ENCODE measurements at regions not wholly inside any gene's neighbourhood (a gene's known extent, or its start where the extent isn't known, plus 50 kb on each side); places are given as distances from the start of the nearest gene placed in this dataset.

DNA sequence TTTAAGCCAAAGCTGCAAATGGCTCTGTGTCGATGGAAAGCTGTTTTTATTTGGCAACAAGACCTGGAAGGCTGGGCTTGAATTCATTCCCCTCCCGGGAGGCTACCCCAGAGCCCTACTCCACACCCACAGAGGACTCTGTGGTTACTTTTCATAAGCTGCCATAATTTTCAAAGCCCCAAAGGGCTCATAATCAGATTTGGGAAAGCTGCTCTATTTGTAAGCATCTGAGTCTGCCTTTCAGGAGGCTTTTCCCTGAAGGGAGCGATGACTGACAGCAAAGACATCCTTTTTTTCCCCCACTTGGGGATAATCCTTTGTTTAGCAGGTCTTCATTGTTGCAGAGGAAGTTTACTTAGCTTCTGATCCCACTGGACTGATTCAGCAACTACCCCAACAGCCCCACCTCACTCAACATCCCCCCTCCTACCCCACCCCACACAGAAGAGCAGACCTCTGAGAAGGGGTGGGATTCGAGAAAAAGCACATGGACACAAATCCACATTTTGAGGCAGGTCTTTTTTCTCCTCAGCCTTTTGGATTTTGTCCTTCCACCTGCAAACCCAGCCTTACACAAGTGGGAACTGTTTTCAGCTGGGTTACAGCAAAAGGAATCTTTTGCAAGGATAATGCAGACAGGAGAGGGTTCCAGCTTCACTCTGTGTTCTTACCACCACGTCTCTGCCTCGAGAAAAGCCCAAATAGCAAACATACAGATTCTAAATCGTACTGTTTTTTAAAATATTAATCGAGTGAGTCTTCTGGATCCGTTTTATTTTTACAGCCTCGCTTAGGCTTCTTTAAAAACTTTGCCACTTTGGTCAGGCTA, 244.4 kb upstream of the TUT7 start:
- no peak for DNase-seq (ENCODE audit: low spot score)
- no peaks in the 10 kb centered on the region for H4K20me1 ChIP-seq (ENCODE audit: insufficient read depth, low read length)
- no peaks in the 10 kb centered on the region for H3K79me2 ChIP-seq (ENCODE audit: insufficient read depth, low read length)
- no peak overlapping the region for H3K27ac ChIP-seq (ENCODE audit: extremely low read length, insufficient read depth, low read length)
- CTCF ChIA-PET (ENCODE audit: low intra/inter-chr PET ratio, low total read pairs): no interaction called here
- H3K9me3 ChIP-seq (ENCODE audit: low read length): no peaks in the 10 kb centered on the region
- BruUV-seq (replicated peaks): no TSS peak
- H3K9ac ChIP-seq (ENCODE audit: insufficient read depth, low read depth, low read length): no peak overlapping the region
- no peak for ATAC-seq
- 2% methylated on average over 10 of the region's 10 CpGs for WGBS (ENCODE audit: low lambda C conversion rate)
- no peak overlapping the region for H3K4me2 ChIP-seq (ENCODE audit: low read depth, low read length)
- FAIRE-seq: no peak
- H3K4me1 ChIP-seq (ENCODE audit: insufficient read depth, low read length): no peaks in the 10 kb centered on the region
- no peak overlapping the region for H3K4me3 ChIP-seq (replicated peaks in 1 of 3; ENCODE audit: insufficient read depth in 1 of 3, low read depth in 2 of 3, low read length in 3 of 3)
- POLR2A ChIA-PET: no interaction called here
- intact Hi-C loops (cut with micrococcal nuclease; ENCODE audit: unreplicated experiment) (no loop called here), in situ Hi-C loops (cut with HindIII; ENCODE audit: extremely low pct_ligation_motif_present, low pct_unique_long_range_greater_than_20kb) (no loop called here)
- no peak overlapping the region for H2AFZ ChIP-seq (ENCODE audit: low read length)
- no peaks in the 10 kb centered on the region for H3K36me3 ChIP-seq (replicated peaks in 1 of 2; ENCODE audit: control insufficient read depth in 1 of 2, insufficient read depth in 2 of 2, low read length in 2 of 2)
- H3K27me3 ChIP-seq (ENCODE audit: control insufficient read depth in 1 of 2, insufficient read depth in 2 of 2, low read length in 2 of 2): 0 out of 5 replicates have a peak, but pooled peaks cover 0 to 4% of the 10 kb centered on the region in 2 experiments
- TF ChIP-seq, protein P1, sequence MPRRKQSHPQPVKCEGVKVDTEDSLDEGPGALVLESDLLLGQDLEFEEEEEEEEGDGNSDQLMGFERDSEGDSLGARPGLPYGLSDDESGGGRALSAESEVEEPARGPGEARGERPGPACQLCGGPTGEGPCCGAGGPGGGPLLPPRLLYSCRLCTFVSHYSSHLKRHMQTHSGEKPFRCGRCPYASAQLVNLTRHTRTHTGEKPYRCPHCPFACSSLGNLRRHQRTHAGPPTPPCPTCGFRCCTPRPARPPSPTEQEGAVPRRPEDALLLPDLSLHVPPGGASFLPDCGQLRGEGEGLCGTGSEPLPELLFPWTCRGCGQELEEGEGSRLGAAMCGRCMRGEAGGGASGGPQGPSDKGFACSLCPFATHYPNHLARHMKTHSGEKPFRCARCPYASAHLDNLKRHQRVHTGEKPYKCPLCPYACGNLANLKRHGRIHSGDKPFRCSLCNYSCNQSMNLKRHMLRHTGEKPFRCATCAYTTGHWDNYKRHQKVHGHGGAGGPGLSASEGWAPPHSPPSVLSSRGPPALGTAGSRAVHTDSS (CRISPR knock-in tag; conservative IDR thresholded peaks at IDR 0.05): no peak
- TF ChIP-seq ZSCAN31 (CRISPR knock-in tag; IDR thresholded peaks at IDR 0.05; ENCODE audit: low read depth): no peak
- TF ChIP-seq CEBPB (IDR thresholded peaks at IDR 0.05; ENCODE audit: borderline replicate concordance, low read depth, low read length): no peak
- no peak for TF ChIP-seq PAWR (CRISPR knock-in tag; IDR thresholded peaks at IDR 0.05; ENCODE audit: borderline replicate concordance)
- TF ChIP-seq ZNF556 (CRISPR knock-in tag; IDR thresholded peaks at IDR 0.05; ENCODE audit: borderline replicate concordance): no peak
- no peak for TF ChIP-seq HOXA7 (CRISPR knock-in tag; IDR thresholded peaks at IDR 0.05)
- TF ChIP-seq, protein P2, sequence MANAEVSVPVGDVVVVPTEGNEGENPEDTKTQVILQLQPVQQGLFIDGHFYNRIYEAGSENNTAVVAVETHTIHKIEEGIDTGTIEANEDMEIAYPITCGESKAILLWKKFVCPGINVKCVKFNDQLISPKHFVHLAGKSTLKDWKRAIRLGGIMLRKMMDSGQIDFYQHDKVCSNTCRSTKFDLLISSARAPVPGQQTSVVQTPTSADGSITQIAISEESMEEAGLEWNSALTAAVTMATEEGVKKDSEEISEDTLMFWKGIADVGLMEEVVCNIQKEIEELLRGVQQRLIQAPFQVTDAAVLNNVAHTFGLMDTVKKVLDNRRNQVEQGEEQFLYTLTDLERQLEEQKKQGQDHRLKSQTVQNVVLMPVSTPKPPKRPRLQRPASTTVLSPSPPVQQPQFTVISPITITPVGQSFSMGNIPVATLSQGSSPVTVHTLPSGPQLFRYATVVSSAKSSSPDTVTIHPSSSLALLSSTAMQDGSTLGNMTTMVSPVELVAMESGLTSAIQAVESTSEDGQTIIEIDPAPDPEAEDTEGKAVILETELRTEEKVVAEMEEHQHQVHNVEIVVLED (CRISPR knock-in tag; IDR thresholded peaks at IDR 0.05; ENCODE audit: borderline replicate concordance): no peak
- TF ChIP-seq POGZ (CRISPR knock-in tag; IDR thresholded peaks at IDR 0.05): no peak
- TF ChIP-seq, protein P3, sequence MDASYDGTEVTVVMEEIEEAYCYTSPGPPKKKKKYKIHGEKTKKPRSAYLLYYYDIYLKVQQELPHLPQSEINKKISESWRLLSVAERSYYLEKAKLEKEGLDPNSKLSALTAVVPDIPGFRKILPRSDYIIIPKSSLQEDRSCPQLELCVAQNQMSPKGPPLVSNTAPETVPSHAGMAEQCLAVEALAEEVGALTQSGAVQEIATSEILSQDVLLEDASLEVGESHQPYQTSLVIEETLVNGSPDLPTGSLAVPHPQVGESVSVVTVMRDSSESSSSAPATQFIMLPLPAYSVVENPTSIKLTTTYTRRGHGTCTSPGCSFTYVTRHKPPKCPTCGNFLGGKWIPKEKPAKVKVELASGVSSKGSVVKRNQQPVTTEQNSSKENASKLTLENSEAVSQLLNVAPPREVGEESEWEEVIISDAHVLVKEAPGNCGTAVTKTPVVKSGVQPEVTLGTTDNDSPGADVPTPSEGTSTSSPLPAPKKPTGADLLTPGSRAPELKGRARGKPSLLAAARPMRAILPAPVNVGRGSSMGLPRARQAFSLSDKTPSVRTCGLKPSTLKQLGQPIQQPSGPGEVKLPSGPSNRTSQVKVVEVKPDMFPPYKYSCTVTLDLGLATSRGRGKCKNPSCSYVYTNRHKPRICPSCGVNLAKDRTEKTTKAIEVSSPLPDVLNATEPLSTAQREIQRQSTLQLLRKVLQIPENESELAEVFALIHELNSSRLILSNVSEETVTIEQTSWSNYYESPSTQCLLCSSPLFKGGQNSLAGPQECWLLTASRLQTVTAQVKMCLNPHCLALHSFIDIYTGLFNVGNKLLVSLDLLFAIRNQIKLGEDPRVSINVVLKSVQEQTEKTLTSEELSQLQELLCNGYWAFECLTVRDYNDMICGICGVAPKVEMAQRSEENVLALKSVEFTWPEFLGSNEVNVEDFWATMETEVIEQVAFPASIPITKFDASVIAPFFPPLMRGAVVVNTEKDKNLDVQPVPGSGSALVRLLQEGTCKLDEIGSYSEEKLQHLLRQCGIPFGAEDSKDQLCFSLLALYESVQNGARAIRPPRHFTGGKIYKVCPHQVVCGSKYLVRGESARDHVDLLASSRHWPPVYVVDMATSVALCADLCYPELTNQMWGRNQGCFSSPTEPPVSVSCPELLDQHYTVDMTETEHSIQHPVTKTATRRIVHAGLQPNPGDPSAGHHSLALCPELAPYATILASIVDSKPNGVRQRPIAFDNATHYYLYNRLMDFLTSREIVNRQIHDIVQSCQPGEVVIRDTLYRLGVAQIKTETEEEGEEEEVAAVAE (CRISPR knock-in tag; IDR thresholded peaks at IDR 0.05; ENCODE audit: borderline replicate concordance): no peak
- TF ChIP-seq BRD4 (CRISPR knock-in tag; IDR thresholded peaks at IDR 0.05): no peak
- no peak for TF ChIP-seq BRCA1 (CRISPR knock-in tag; IDR thresholded peaks at IDR 0.05)
- TF ChIP-seq ETV6 (CRISPR knock-in tag; conservative IDR thresholded peaks at IDR 0.05): no peak
- TF ChIP-seq NR2F2 (IDR thresholded peaks at IDR 0.05; ENCODE audit: borderline replicate concordance, low read depth): no peak
- TF ChIP-seq, protein P4, sequence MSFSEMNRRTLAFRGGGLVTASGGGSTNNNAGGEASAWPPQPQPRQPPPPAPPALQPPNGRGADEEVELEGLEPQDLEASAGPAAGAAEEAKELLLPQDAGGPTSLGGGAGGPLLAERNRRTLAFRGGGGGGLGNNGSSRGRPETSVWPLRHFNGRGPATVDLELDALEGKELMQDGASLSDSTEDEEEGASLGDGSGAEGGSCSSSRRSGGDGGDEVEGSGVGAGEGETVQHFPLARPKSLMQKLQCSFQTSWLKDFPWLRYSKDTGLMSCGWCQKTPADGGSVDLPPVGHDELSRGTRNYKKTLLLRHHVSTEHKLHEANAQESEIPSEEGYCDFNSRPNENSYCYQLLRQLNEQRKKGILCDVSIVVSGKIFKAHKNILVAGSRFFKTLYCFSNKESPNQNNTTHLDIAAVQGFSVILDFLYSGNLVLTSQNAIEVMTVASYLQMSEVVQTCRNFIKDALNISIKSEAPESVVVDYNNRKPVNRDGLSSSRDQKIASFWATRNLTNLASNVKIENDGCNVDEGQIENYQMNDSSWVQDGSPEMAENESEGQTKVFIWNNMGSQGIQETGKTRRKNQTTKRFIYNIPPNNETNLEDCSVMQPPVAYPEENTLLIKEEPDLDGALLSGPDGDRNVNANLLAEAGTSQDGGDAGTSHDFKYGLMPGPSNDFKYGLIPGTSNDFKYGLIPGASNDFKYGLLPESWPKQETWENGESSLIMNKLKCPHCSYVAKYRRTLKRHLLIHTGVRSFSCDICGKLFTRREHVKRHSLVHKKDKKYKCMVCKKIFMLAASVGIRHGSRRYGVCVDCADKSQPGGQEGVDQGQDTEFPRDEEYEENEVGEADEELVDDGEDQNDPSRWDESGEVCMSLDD (CRISPR knock-in tag; IDR thresholded peaks at IDR 0.05; ENCODE audit: borderline replicate concordance): no peak

All from HepG2 (cell line).